ENCODE measurements at regions not wholly inside any gene's neighbourhood (a gene's known extent, or its start where the extent isn't known, plus 50 kb on each side); places are given as distances from the start of the nearest gene placed in this dataset.

- Mint-ChIP-seq H3K27ac (no peak overlapping the region), H3K4me3 (no peak overlapping the region), H3K9me3 (no peaks in the 10 kb centered on the region), H3K27me3 (ENCODE audit: insufficient read depth) (no peaks in the 10 kb centered on the region), H3K36me3 (ENCODE audit: low read depth) (no peaks in the 10 kb centered on the region), H3K4me1 (ENCODE audit: low read depth) (no peaks in the 10 kb centered on the region)
- intact Hi-C loops (cut with micrococcal nuclease) = no loop called here
- DNase-seq (ENCODE audit: low spot score) = no peak
Observed at GRCh38 chr3:139280027-139280671, 63.7 kb upstream of the MRPS22 start.

DNA sequence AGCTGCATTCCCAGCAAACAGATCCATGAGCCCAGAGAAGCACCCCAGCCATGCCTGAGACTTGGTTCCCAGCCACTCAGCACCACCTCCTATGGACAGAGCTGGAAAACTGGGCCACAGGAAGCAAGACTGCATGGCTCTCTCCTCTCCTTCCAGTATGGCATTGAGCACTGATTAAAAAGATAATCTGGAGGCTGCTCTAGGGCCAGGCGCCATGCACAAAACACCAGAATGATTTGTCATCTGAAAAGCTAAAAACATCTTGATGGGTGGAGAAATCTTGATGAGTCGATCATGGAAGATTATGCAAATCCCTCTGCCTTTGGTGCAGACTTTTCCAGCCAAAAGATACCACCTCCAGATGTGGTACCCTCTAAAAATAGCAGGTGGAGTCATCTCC lies 62.7 kb upstream of the MRPS22 start:
- H3K27ac Mint-ChIP-seq = no peak overlapping the region
- no peaks in the 10 kb centered on the region for H3K27me3 Mint-ChIP-seq (ENCODE audit: insufficient read depth)
- H3K4me1 Mint-ChIP-seq (ENCODE audit: low read depth) = no peaks in the 10 kb centered on the region
- no peak overlapping the region for H3K4me3 Mint-ChIP-seq
- DNase-seq (ENCODE audit: low spot score) = no peak
- H3K36me3 Mint-ChIP-seq (ENCODE audit: low read depth) = no peaks in the 10 kb centered on the region
- H3K9me3 Mint-ChIP-seq = no peaks in the 10 kb centered on the region
- intact Hi-C loops (cut with micrococcal nuclease) = no loop called here

- H3K27me3 Mint-ChIP-seq (ENCODE audit: insufficient read depth) = no peaks in the 10 kb centered on the region
- no peak for DNase-seq (ENCODE audit: low spot score)
- no peaks in the 10 kb centered on the region for H3K9me3 Mint-ChIP-seq
- no peaks in the 10 kb centered on the region for H3K36me3 Mint-ChIP-seq (ENCODE audit: low read depth)
- H3K27ac Mint-ChIP-seq = no peak overlapping the region
- no peaks in the 10 kb centered on the region for H3K4me1 Mint-ChIP-seq (ENCODE audit: low read depth)
- intact Hi-C loops (cut with micrococcal nuclease) = no loop called here
- no peak overlapping the region for H3K4me3 Mint-ChIP-seq
Observed at GRCh38 chr3:139281522-139282196, 62.2 kb upstream of the MRPS22 start.

- Mint-ChIP-seq H3K4me3 (no peak overlapping the region), H3K36me3 (ENCODE audit: low read depth) (no peaks in the 10 kb centered on the region), H3K27me3 (ENCODE audit: insufficient read depth) (no peaks in the 10 kb centered on the region), H3K4me1 (ENCODE audit: low read depth) (no peaks in the 10 kb centered on the region), H3K9me3 (no peaks in the 10 kb centered on the region), H3K27ac (no peak overlapping the region)
- intact Hi-C loops (cut with micrococcal nuclease) = no loop called here
- DNase-seq (ENCODE audit: low spot score) = no peak
Observed at GRCh38 chr3:139283301-139283700, 60.5 kb upstream of the MRPS22 start.

DNA sequence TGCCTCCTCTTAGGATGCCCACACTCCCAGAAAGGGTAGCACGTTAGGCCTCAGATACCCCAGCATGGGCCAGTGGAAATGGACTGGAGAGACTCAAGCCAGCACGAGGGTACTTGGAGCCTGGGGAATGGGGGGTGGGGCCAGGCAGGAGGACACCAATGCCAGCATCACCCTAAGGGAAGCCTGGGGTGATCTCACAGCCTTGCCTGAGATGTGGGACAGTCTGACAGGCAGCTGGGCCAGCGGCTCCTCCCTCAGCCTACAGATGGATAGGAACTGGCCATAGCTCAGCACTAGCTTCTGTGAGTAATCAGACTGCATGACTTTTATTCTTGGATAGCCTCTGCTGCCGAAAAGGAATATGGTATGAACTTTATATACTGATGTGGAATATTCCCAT lies 59.6 kb upstream of the MRPS22 start:
- H3K4me3 Mint-ChIP-seq = no peak overlapping the region

DNA sequence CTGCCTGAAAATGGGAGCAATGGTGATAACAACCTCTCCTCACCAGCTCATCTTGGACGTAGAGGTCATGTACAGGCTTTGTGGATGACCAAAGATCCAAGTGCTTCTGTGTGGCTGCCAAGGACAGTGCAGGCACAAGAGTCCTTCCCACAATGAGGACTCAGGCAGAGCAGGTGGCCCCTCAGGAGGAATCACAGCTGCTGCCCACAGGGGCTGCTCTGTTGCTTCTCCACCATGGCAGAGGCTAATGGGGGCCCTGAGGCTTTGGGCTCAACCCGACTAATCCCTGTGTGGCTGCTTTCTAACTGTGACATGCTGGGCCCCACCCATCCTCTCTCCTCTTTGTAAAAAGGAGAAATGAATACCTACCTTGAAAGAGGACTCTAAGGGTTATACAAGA lies 58.1 kb upstream of the MRPS22 start:
- Mint-ChIP-seq H3K9me3 (no peaks in the 10 kb centered on the region), H3K36me3 (ENCODE audit: low read depth) (no peaks in the 10 kb centered on the region), H3K4me3 (no peak overlapping the region), H3K27me3 (ENCODE audit: insufficient read depth) (no peaks in the 10 kb centered on the region), H3K4me1 (ENCODE audit: low read depth) (no peaks in the 10 kb centered on the region), H3K27ac (no peak overlapping the region)
- no peak for DNase-seq (ENCODE audit: low spot score)
- intact Hi-C loops (cut with micrococcal nuclease) = no loop called here

More for the DNA sequence above, 59.6 kb upstream of the MRPS22 start:
- DNase-seq (ENCODE audit: low spot score) = no peak
- Mint-ChIP-seq H3K27ac (no peak overlapping the region), H3K4me1 (ENCODE audit: low read depth) (no peaks in the 10 kb centered on the region), H3K36me3 (ENCODE audit: low read depth) (no peaks in the 10 kb centered on the region), H3K9me3 (no peaks in the 10 kb centered on the region), H3K27me3 (ENCODE audit: insufficient read depth) (no peaks in the 10 kb centered on the region)
- intact Hi-C loops (cut with micrococcal nuclease) = no loop called here

DNA sequence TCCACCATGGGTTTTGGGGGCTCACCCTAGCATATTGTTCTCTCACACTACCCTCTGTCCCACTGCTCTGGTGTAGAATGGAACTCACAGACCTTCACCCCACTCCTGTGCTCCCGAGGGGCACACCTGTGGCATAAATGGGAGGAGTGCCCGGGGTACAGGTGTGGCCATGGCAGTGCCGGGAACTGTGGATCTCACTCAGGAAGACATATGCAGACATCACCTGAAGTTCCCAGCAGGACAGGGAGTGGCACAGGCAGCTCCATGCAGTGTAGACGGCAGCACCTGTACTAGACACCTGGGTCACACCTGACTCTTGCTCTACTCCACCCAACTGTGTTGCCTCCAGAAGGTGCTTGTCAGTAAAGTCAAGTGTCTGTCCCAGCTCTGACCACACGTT lies 57.6 kb upstream of the MRPS22 start:
- no peak overlapping the region for H3K4me3 Mint-ChIP-seq
- no peaks in the 10 kb centered on the region for H3K27me3 Mint-ChIP-seq (ENCODE audit: insufficient read depth)
- no peak for DNase-seq (ENCODE audit: low spot score)
- no peaks in the 10 kb centered on the region for H3K4me1 Mint-ChIP-seq (ENCODE audit: low read depth)
- intact Hi-C loops (cut with micrococcal nuclease) = no loop called here
- H3K36me3 Mint-ChIP-seq (ENCODE audit: low read depth) = no peaks in the 10 kb centered on the region
- no peaks in the 10 kb centered on the region for H3K9me3 Mint-ChIP-seq
- H3K27ac Mint-ChIP-seq = no peak overlapping the region

GRCh38 chr3:139286825-139287224 lies 57.0 kb upstream of the MRPS22 start:
- Mint-ChIP-seq H3K4me3 (no peak overlapping the region), H3K27me3 (ENCODE audit: insufficient read depth) (no peaks in the 10 kb centered on the region), H3K36me3 (ENCODE audit: low read depth) (no peaks in the 10 kb centered on the region), H3K9me3 (no peaks in the 10 kb centered on the region), H3K4me1 (ENCODE audit: low read depth) (no peaks in the 10 kb centered on the region), H3K27ac (no peak overlapping the region)
- intact Hi-C loops (cut with micrococcal nuclease) = no loop called here
- no peak for DNase-seq (ENCODE audit: low spot score)

GRCh38 chr3:139287557-139287956 lies 56.3 kb upstream of the MRPS22 start:
- Mint-ChIP-seq H3K27ac (no peak overlapping the region), H3K4me1 (ENCODE audit: low read depth) (no peaks in the 10 kb centered on the region), H3K36me3 (ENCODE audit: low read depth) (no peaks in the 10 kb centered on the region), H3K9me3 (no peaks in the 10 kb centered on the region), H3K27me3 (ENCODE audit: insufficient read depth) (no peaks in the 10 kb centered on the region), H3K4me3 (no peak overlapping the region)
- intact Hi-C loops (cut with micrococcal nuclease) = no loop called here
- DNase-seq (ENCODE audit: low spot score) = no peak

- H3K9me3 Mint-ChIP-seq = no peaks in the 10 kb centered on the region
- no peaks in the 10 kb centered on the region for H3K4me1 Mint-ChIP-seq (ENCODE audit: low read depth)
- intact Hi-C loops (cut with micrococcal nuclease) = no loop called here
Observed at GRCh38 chr3:139288266-139288821, 55.5 kb upstream of the MRPS22 start.

DNA sequence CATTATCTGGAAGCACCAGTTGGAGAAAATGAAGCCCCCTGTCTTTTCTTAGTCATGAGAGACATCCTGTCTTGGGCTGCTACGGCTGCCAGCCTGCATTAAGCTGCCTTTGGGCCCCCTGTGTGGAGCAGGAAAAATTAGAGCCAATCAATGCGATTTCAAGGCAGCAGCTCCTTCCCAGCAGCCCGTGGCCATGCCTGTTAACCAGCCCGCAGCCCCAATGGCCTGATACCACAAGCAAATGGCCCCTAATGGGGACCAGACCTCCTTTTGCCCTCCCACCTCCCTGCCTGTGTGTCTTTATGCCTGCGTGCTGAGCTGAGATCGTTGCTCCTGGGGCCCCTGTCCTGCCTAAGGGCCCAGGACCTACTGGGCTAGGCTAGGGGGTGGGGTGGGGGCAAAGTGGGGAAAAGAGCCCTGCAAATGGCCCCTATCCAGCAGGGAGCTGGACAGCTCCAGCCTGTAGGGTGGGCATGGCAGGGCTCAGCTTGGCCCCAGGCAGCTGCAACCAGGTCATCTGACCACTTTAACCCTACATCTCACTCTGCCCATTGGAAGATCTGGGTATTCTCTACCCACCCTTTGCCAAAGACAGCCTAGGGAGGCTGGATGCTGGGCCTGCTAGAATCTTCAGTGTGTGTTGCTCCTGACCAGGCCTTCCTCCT lies 53.8 kb upstream of the MRPS22 start:
- Mint-ChIP-seq H3K4me3 (no peak overlapping the region), H3K36me3 (ENCODE audit: low read depth) (no peaks in the 10 kb centered on the region), H3K27me3 (ENCODE audit: insufficient read depth) (no peaks in the 10 kb centered on the region), H3K9me3 (no peaks in the 10 kb centered on the region), H3K27ac (no peak overlapping the region), H3K4me1 (ENCODE audit: low read depth) (no peaks in the 10 kb centered on the region)
- no peak for DNase-seq (ENCODE audit: low spot score)
- intact Hi-C loops (cut with micrococcal nuclease) = no loop called here

More at GRCh38 chr3:139288266-139288821, 55.5 kb upstream of the MRPS22 start:
- H3K4me3 Mint-ChIP-seq = no peak overlapping the region
- H3K27me3 Mint-ChIP-seq (ENCODE audit: insufficient read depth) = no peaks in the 10 kb centered on the region
- H3K36me3 Mint-ChIP-seq (ENCODE audit: low read depth) = no peaks in the 10 kb centered on the region
- H3K27ac Mint-ChIP-seq = no peak overlapping the region
- no peak for DNase-seq (ENCODE audit: low spot score)

GRCh38 chr3:139291276-139292051 lies 52.4 kb upstream of the MRPS22 start:
- intact Hi-C loops (cut with micrococcal nuclease) = no loop called here
- H3K4me3 Mint-ChIP-seq = no peak overlapping the region
- H3K36me3 Mint-ChIP-seq (ENCODE audit: low read depth) = no peaks in the 10 kb centered on the region
- no peaks in the 10 kb centered on the region for H3K27me3 Mint-ChIP-seq (ENCODE audit: insufficient read depth)
- H3K4me1 Mint-ChIP-seq (ENCODE audit: low read depth) = no peaks in the 10 kb centered on the region
- no peak for DNase-seq (ENCODE audit: low spot score)
- no peaks in the 10 kb centered on the region for H3K9me3 Mint-ChIP-seq
- H3K27ac Mint-ChIP-seq = no peak overlapping the region

- H3K27ac Mint-ChIP-seq = no peak overlapping the region
- H3K9me3 Mint-ChIP-seq = no peaks in the 10 kb centered on the region
- H3K4me3 Mint-ChIP-seq = no peak overlapping the region
- DNase-seq (ENCODE audit: low spot score) = no peak
- no peaks in the 10 kb centered on the region for H3K27me3 Mint-ChIP-seq (ENCODE audit: insufficient read depth)
- H3K36me3 Mint-ChIP-seq (ENCODE audit: low read depth) = no peaks in the 10 kb centered on the region
- no peaks in the 10 kb centered on the region for H3K4me1 Mint-ChIP-seq (ENCODE audit: low read depth)
- intact Hi-C loops (cut with micrococcal nuclease) = no loop called here
Observed at GRCh38 chr3:139292192-139292591, 51.6 kb upstream of the MRPS22 start.
